ENCODE measurements at regions not wholly inside any gene's neighbourhood (a gene's known extent, or its start where the extent isn't known, plus 50 kb on each side); places are given as distances from the start of the nearest gene placed in this dataset.

DNA sequence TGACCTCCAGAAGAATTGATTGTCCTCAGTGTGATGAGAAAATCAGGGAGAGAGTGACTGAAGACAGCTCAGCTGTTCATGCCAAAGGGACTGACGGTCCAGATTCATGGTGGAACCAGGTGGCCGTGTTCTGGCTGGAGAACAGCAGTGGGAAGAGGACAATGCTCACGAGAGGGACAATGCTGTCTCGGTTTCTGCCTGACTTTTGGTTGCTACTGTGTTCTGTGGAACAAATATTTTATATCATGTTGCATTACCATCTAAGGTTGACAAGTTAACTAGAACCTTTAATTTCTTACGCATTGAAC lies 58.0 kb upstream of the ULK4 start (continued):
- TF ChIP-seq, protein P1, sequence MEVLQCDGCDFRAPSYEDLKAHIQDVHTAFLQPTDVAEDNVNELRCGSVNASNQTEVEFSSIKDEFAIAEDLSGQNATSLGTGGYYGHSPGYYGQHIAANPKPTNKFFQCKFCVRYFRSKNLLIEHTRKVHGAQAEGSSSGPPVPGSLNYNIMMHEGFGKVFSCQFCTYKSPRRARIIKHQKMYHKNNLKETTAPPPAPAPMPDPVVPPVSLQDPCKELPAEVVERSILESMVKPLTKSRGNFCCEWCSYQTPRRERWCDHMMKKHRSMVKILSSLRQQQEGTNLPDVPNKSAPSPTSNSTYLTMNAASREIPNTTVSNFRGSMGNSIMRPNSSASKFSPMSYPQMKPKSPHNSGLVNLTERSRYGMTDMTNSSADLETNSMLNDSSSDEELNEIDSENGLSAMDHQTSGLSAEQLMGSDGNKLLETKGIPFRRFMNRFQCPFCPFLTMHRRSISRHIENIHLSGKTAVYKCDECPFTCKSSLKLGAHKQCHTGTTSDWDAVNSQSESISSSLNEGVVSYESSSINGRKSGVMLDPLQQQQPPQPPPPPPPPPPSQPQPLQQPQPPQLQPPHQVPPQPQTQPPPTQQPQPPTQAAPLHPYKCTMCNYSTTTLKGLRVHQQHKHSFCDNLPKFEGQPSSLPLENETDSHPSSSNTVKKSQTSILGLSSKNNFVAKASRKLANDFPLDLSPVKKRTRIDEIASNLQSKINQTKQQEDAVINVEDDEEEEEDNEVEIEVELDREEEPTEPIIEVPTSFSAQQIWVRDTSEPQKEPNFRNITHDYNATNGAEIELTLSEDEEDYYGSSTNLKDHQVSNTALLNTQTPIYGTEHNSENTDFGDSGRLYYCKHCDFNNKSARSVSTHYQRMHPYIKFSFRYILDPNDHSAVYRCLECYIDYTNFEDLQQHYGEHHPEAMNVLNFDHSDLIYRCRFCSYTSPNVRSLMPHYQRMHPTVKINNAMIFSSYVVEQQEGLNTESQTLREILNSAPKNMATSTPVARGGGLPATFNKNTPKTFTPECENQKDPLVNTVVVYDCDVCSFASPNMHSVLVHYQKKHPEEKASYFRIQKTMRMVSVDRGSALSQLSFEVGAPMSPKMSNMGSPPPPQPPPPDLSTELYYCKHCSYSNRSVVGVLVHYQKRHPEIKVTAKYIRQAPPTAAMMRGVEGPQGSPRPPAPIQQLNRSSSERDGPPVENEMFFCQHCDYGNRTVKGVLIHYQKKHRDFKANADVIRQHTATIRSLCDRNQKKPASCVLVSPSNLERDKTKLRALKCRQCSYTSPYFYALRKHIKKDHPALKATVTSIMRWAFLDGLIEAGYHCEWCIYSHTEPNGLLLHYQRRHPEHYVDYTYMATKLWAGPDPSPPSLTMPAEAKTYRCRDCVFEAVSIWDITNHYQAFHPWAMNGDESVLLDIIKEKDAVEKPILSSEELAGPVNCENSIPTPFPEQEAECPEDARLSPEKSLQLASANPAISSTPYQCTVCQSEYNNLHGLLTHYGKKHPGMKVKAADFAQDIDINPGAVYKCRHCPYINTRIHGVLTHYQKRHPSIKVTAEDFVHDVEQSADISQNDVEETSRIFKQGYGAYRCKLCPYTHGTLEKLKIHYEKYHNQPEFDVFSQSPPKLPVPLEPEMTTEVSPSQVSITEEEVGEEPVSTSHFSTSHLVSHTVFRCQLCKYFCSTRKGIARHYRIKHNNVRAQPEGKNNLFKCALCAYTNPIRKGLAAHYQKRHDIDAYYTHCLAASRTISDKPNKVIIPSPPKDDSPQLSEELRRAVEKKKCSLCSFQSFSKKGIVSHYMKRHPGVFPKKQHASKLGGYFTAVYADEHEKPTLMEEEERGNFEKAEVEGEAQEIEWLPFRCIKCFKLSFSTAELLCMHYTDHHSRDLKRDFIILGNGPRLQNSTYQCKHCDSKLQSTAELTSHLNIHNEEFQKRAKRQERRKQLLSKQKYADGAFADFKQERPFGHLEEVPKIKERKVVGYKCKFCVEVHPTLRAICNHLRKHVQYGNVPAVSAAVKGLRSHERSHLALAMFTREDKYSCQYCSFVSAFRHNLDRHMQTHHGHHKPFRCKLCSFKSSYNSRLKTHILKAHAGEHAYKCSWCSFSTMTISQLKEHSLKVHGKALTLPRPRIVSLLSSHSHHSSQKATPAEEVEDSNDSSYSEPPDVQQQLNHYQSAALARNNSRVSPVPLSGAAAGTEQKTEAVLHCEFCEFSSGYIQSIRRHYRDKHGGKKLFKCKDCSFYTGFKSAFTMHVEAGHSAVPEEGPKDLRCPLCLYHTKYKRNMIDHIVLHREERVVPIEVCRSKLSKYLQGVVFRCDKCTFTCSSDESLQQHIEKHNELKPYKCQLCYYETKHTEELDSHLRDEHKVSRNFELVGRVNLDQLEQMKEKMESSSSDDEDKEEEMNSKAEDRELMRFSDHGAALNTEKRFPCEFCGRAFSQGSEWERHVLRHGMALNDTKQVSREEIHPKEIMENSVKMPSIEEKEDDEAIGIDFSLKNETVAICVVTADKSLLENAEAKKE (CRISPR knock-in tag; IDR thresholded peaks at IDR 0.05): no peak
- TF ChIP-seq ZNF331 (CRISPR knock-in tag; IDR thresholded peaks at IDR 0.05; ENCODE audit: low read depth): no peak

DNA sequence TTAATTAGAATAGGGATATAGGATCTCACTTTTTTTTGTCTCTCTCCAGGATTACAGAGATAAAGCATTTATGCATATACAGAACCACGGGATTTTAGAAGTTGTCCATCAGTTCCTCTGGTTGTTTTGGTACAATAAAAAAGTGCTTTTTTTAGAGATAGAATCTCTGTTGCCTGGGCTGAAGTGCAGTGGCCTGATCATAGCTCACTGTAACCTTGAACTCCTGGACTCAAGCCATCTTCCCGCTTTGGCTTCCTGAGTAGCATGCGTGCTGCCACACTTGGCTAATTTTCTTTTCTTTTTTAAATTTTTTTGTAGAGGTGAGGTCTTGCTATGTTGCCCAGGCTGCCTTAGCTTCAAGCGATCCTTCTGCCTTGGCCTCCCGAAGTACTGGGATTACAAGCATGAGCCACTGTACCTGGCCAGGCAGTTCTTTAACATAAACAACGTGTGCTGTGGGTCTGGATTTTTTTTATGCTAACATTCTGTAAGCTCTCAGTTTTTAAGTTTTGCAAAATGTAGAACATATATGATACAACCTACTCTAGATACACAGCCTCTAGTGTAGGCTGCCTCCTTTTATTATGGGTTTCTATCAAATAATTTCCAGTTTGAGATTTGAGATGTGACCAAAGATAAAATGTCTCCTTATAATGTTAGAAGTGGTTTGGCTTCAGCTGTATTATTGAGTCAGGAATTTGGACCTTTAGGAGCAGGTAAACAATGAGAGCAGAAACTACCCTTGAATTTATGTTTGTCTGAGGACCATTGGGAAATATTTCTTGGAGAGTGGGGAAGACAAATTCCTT lies 57.4 kb upstream of the ULK4 start:
- DNase-seq (ENCODE audit: low spot score): no peak
- Mint-ChIP-seq H3K4me1 (peaks cover 48% of the 10 kb centered on the region), H3K9me3 (no peaks in the 10 kb centered on the region; the same call in 2 of the 3 replicates), H3K36me3 (ENCODE audit: low read depth) (no peaks in the 10 kb centered on the region; the same call in 2 of the 3 replicates), H3K27ac (no peak overlapping the region), H3K27me3 (ENCODE audit: insufficient read depth, low read depth, poor library complexity) (peaks cover 14% of the 10 kb centered on the region), H3K4me3 (no peak overlapping the region)
- no peak for ATAC-seq
- H4K20me1 ChIP-seq (replicated peaks; ENCODE audit: insufficient read depth): no peaks in the 10 kb centered on the region; the same call in 1 of the 2 replicates
- H3K36me3 ChIP-seq (ENCODE audit: insufficient read depth): no peaks in the 10 kb centered on the region
- H3K27ac ChIP-seq (ENCODE audit: low read depth): no peak overlapping the region
- H3K4me2 ChIP-seq: no peak overlapping the region
- no peak overlapping the region for H2AFZ ChIP-seq
- H3K4me3 ChIP-seq: no peak overlapping the region
- no peaks in the 10 kb centered on the region for H3K9me2 ChIP-seq (ENCODE audit: insufficient read depth)
- H3K4me1 ChIP-seq (ENCODE audit: insufficient read depth): peaks cover 32% of the 10 kb centered on the region
- H3K79me2 ChIP-seq (replicated peaks; ENCODE audit: insufficient read depth): peaks cover 99% of the 10 kb centered on the region
- peaks cover 8% of the 10 kb centered on the region for H3K27me3 ChIP-seq (ENCODE audit: insufficient read depth)
- no peaks in the 10 kb centered on the region for H3F3A ChIP-seq (replicated peaks; ENCODE audit: low read depth)
- no peak for TF ChIP-seq EZH2phosphoT487 (IDR thresholded peaks at IDR 0.05; ENCODE audit: unreplicated experiment)
- TF ChIP-seq, protein P1 (CRISPR knock-in tag; IDR thresholded peaks at IDR 0.05): no peak
- TF ChIP-seq, protein P2, sequence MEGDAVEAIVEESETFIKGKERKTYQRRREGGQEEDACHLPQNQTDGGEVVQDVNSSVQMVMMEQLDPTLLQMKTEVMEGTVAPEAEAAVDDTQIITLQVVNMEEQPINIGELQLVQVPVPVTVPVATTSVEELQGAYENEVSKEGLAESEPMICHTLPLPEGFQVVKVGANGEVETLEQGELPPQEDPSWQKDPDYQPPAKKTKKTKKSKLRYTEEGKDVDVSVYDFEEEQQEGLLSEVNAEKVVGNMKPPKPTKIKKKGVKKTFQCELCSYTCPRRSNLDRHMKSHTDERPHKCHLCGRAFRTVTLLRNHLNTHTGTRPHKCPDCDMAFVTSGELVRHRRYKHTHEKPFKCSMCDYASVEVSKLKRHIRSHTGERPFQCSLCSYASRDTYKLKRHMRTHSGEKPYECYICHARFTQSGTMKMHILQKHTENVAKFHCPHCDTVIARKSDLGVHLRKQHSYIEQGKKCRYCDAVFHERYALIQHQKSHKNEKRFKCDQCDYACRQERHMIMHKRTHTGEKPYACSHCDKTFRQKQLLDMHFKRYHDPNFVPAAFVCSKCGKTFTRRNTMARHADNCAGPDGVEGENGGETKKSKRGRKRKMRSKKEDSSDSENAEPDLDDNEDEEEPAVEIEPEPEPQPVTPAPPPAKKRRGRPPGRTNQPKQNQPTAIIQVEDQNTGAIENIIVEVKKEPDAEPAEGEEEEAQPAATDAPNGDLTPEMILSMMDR (conservative IDR thresholded peaks at IDR 0.05; ENCODE audit: low read depth in 2 of 2): no peak
- TF ChIP-seq POLR2AphosphoS5 (IDR thresholded peaks at IDR 0.05; ENCODE audit: low read depth): no peak
- no peak for TF ChIP-seq JUNB (IDR thresholded peaks at IDR 0.05; ENCODE audit: unreplicated experiment)
